Bronchial epithelial cell (primary cell): ENCODE measurements at regions not wholly inside any gene's neighbourhood (a gene's known extent, or its start where the extent isn't known, plus 50 kb on each side); places are given as distances from the start of the nearest gene placed in this dataset.

Source experiments
- DNase-seq: peaks from one replicate; pipeline ENCODE4 v3.0.0-alpha.2; 2010; ENCODE audit warnings: low read depth
- FAIRE-seq: peaks from 2 replicates; lab custom pipeline; 2011; peaks lifted over from hg19 to GRCh38; lab: Jason Lieb, UNC
- H3K27me3 ChIP-seq: 2 replicates; pipeline ENCODE4 v1.5.1; 2011; ENCODE audit warnings: low read length; ENCODE audit not compliant: control insufficient read depth, insufficient read depth
- H3K36me3 ChIP-seq: 2 replicates; pipeline ENCODE4 v1.5.1; 2011; ENCODE audit warnings: low read length; ENCODE audit not compliant: control insufficient read depth, insufficient read depth
- H3K4me3 ChIP-seq: 2 replicates; pipeline ENCODE4 v1.5.1; 2011; ENCODE audit warnings: mild to moderate bottlenecking, low read depth, low read length, control low read depth
- CTCF ChIP-seq: IDR thresholded peaks from 2 replicates; pipeline ENCODE4 v1.5.1; 2011; ENCODE audit warnings: mild to moderate bottlenecking, moderate library complexity, low read length, control low read depth, inconsistent platforms; ENCODE audit not compliant: insufficient read depth, severe bottlenecking

GRCh38 chr9:72471096-72471495, 50.3 kb upstream of the TMC1 start:
- TF ChIP-seq CTCF, result no peak
- H3K27me3 ChIP-seq, result no peaks in the 10 kb centered on the region
- H3K36me3 ChIP-seq, result no peaks in the 10 kb centered on the region
- H3K4me3 ChIP-seq, result no peak overlapping the region
- DNase-seq (no peak), FAIRE-seq (no peak)

- Histone ChIP-seq H3K27me3 (no peaks in the 10 kb centered on the region), H3K4me3 (no peak overlapping the region), H3K36me3 (no peaks in the 10 kb centered on the region)
- DNase-seq, result no peak
- TF ChIP-seq CTCF, result no peak
- FAIRE-seq, result peak; percentile 76
Observed at GRCh38 chr9:72467766-72468738, 53.4 kb upstream of the TMC1 start.

- H3K27me3 ChIP-seq, result no peaks in the 10 kb centered on the region
- peak; percentile 84 for DNase-seq
- H3K4me3 ChIP-seq, result no peak overlapping the region
- no peak for FAIRE-seq
- TF ChIP-seq CTCF, result no peak
- H3K36me3 ChIP-seq, result no peaks in the 10 kb centered on the region
Observed at GRCh38 chr9:72465593-72465984, 55.8 kb upstream of the TMC1 start.

- TF ChIP-seq CTCF, result no peak
- Histone ChIP-seq H3K4me3 (no peak overlapping the region), H3K27me3 (no peaks in the 10 kb centered on the region), H3K36me3 (no peaks in the 10 kb centered on the region)
- DNase-seq, result no peak
- FAIRE-seq, result no peak
Observed at GRCh38 chr9:72464857-72465592, 56.4 kb upstream of the TMC1 start.

GRCh38 chr9:72462340-72462739, 59.1 kb upstream of the TMC1 start:
- FAIRE-seq (no peak), DNase-seq (no peak)

More at GRCh38 chr9:72462340-72462739, 59.1 kb upstream of the TMC1 start:
- TF ChIP-seq CTCF, result no peak
- H3K4me3 ChIP-seq, result no peak overlapping the region
- no peaks in the 10 kb centered on the region for H3K27me3 ChIP-seq
- H3K36me3 ChIP-seq, result no peaks in the 10 kb centered on the region
